Endothelial cell of umbilical vein (primary cell): ENCODE measurements at regions not wholly inside any gene's neighbourhood (a gene's known extent, or its start where the extent isn't known, plus 50 kb on each side); places are given as distances from the start of the nearest gene placed in this dataset.

Source experiments
- EZH2 ChIP-seq: IDR thresholded peaks from 2 replicates; pipeline ENCODE4 v1.6.1; 2012; ENCODE audit warnings: borderline replicate concordance, low read depth, mild to moderate bottlenecking, moderate library complexity, low read length, inconsistent platforms; ENCODE audit not compliant: severe bottlenecking
- JUN ChIP-seq: IDR thresholded peaks from 2 replicates; pipeline ENCODE4 v1.6.1; 2011; ENCODE audit warnings: borderline replicate concordance, low read depth; ENCODE audit not compliant: insufficient read length, insufficient read depth
- POLR2A ChIP-seq: IDR thresholded peaks from 2 replicates; pipeline ENCODE4 v1.6.1; 2012; ENCODE audit warnings: low read depth, mild to moderate bottlenecking, control low read depth, low read length
- POLR2AphosphoS5 ChIP-seq: IDR thresholded peaks from 2 replicates; pipeline ENCODE4 v1.6.1; 2012; ENCODE audit warnings: low read depth, mild to moderate bottlenecking, control low read depth, low read length, moderate library complexity; ENCODE audit not compliant: insufficient read depth
- TF ChIP-seq, protein P1 (sequence below), 2 donors: IDR thresholded peaks; 1 replicate in 1 of 2; 2 replicates in 1 of 2; pipeline ENCODE4 v1.5.1; 2011; ENCODE audit warnings: low read length in 2 of 2, mild to moderate bottlenecking in 2 of 2, moderate library complexity in 2 of 2, control low read depth in 1 of 2, inconsistent platforms in 1 of 2, low read depth in 1 of 2; ENCODE audit not compliant: insufficient read depth in 1 of 2; ENCODE audit errors: extremely low read depth in 1 of 2
- TF ChIP-seq, protein P2 (sequence below): IDR thresholded peaks from 2 replicates; pipeline ENCODE4 v1.6.1; 2011; ENCODE audit not compliant: insufficient read depth, insufficient read length

DNA sequence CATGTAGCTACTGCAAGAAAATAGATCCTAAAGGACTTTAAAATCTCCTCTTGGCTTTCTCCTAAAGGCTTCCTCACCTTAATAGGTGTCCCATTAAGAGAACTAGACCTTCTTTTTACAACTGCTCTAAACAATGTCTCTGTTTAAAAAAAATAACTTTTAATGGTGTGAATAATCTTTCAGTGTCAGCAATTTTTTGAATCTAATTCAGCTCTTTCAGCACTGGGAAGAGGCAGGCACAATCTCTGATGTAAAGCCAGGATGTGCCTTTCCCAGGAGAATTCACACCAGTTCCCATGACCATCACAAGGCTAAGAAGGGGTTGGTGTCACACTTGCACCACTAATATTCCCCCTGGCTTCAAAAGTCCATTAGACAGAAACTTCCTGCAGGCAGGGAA, 254.6 kb downstream of the XPNPEP1 start:
- TF ChIP-seq, protein P1, sequence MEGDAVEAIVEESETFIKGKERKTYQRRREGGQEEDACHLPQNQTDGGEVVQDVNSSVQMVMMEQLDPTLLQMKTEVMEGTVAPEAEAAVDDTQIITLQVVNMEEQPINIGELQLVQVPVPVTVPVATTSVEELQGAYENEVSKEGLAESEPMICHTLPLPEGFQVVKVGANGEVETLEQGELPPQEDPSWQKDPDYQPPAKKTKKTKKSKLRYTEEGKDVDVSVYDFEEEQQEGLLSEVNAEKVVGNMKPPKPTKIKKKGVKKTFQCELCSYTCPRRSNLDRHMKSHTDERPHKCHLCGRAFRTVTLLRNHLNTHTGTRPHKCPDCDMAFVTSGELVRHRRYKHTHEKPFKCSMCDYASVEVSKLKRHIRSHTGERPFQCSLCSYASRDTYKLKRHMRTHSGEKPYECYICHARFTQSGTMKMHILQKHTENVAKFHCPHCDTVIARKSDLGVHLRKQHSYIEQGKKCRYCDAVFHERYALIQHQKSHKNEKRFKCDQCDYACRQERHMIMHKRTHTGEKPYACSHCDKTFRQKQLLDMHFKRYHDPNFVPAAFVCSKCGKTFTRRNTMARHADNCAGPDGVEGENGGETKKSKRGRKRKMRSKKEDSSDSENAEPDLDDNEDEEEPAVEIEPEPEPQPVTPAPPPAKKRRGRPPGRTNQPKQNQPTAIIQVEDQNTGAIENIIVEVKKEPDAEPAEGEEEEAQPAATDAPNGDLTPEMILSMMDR (IDR thresholded peaks at IDR 0.05; ENCODE audit: extremely low read depth in 1 of 2, insufficient read depth in 1 of 2, low read depth in 1 of 2, low read length in 2 of 2): no peak
- TF ChIP-seq POLR2AphosphoS5: no peak
- TF ChIP-seq POLR2A: no peak
- TF ChIP-seq EZH2: no peak
- no peak for TF ChIP-seq JUN
- TF ChIP-seq, protein P2, sequence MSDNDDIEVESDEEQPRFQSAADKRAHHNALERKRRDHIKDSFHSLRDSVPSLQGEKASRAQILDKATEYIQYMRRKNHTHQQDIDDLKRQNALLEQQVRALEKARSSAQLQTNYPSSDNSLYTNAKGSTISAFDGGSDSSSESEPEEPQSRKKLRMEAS: no peak
